Upper lobe of right lung (tissue), 1 donor: ENCODE measurements at regions not wholly inside any gene's neighbourhood (a gene's known extent, or its start where the extent isn't known, plus 50 kb on each side); places are given as distances from the start of the nearest gene placed in this dataset.

Experiments used
- ATAC-seq: fragments of 200-7000 bp; cut with Tn5 transposase; one replicate; pipeline ENCODE4 v1.9.1; 2020; ENCODE audit warnings: mild to moderate bottlenecking, moderate library complexity
- DNase-seq: peaks from one replicate; pipeline ENCODE4 v3.0.0-alpha.2; 2020
- H3K27ac ChIP-seq: fragments of 200-600 bp; one replicate; pipeline ENCODE4 v1.8.0; 2022
- H3K27me3 ChIP-seq: fragments of 200-600 bp; one replicate; pipeline ENCODE4 v1.8.0; 2022; ENCODE audit warnings: mild to moderate bottlenecking
- H3K36me3 ChIP-seq: fragments of 200-600 bp; one replicate; pipeline ENCODE4 v1.8.0; 2022
- H3K4me1 ChIP-seq: fragments of 200-600 bp; one replicate; pipeline ENCODE4 v1.8.0; 2022
- H3K4me3 ChIP-seq: fragments of 200-600 bp; one replicate; pipeline ENCODE4 v1.8.0; 2022; ENCODE audit warnings: mild to moderate bottlenecking
- H3K9me3 ChIP-seq: fragments of 200-600 bp; one replicate; pipeline ENCODE4 v1.8.0; 2022
- CTCF ChIP-seq: fragments of 200-600 bp; IDR thresholded peaks from one replicate; pipeline ENCODE4 v1.8.0; 2022; ENCODE audit warnings: antibody characterized with exemption
- intact Hi-C: fragments of 100-400 bp; cut with DNase I; formaldehyde crosslinking; loops from one replicate; pipeline ENCODE4 v1.11.0; 2022
- donor health status: DM: no; HTN: yes; CAD: no; lungs with severe emphysema.

GRCh38 chr21:26777166-26777565 is 68.0 kb downstream of the ADAMTS1 start:
- TF ChIP-seq CTCF: no peak
- H3K36me3 ChIP-seq: no peaks in the 10 kb centered on the region
- DNase-seq (no peak), ATAC-seq (no peak)
- H3K27me3 ChIP-seq: no peaks in the 10 kb centered on the region
- H3K4me1 ChIP-seq: no peaks in the 10 kb centered on the region
- H3K4me3 ChIP-seq: no peak overlapping the region
- no peaks in the 10 kb centered on the region for H3K9me3 ChIP-seq
- no peak overlapping the region for H3K27ac ChIP-seq
- intact Hi-C loops: loop anchor here (5.0 kb wide), 1 partner anchor 1860 kb away; no protein-coding TSS in a partner anchor

- H3K9me3 ChIP-seq: no peaks in the 10 kb centered on the region
- intact Hi-C loops: loop anchor here (5.0 kb wide), 1 partner anchor 1861 kb away; no protein-coding TSS in a partner anchor
- DNase-seq (no peak), ATAC-seq (no peak)
- H3K27ac ChIP-seq: no peak overlapping the region
- H3K27me3 ChIP-seq: no peaks in the 10 kb centered on the region
- H3K4me3 ChIP-seq: no peak overlapping the region
- TF ChIP-seq CTCF: no peak
- no peaks in the 10 kb centered on the region for H3K4me1 ChIP-seq
- no peaks in the 10 kb centered on the region for H3K36me3 ChIP-seq
Observed at GRCh38 chr21:26776310-26777021, 68.7 kb downstream of the ADAMTS1 start.

GRCh38 chr21:26773058-26773457 is 72.2 kb downstream of the ADAMTS1 start:
- no peaks in the 10 kb centered on the region for H3K9me3 ChIP-seq
- H3K4me3 ChIP-seq: no peak overlapping the region
- no peak for TF ChIP-seq CTCF
- no peaks in the 10 kb centered on the region for H3K27me3 ChIP-seq
- no peaks in the 10 kb centered on the region for H3K36me3 ChIP-seq
- intact Hi-C loops: no loop called here
- no peak for DNase-seq
- no peak overlapping the region for H3K27ac ChIP-seq
- no peak for ATAC-seq
- no peaks in the 10 kb centered on the region for H3K4me1 ChIP-seq

GRCh38 chr21:26769613-26770188 is 75.5 kb downstream of the ADAMTS1 start:
- ATAC-seq (no peak), DNase-seq (no peak)
- peak; percentile 69 for TF ChIP-seq CTCF
- intact Hi-C loops: no loop called here
- no peaks in the 10 kb centered on the region for H3K9me3 ChIP-seq
- H3K4me1 ChIP-seq: no peaks in the 10 kb centered on the region
- H3K27me3 ChIP-seq: no peaks in the 10 kb centered on the region
- H3K36me3 ChIP-seq: no peaks in the 10 kb centered on the region
- H3K27ac ChIP-seq: no peak overlapping the region
- H3K4me3 ChIP-seq: no peak overlapping the region

GRCh38 chr21:26766826-26767325 is 78.3 kb downstream of the ADAMTS1 start:
- intact Hi-C loops: no loop called here
- no peak for ATAC-seq

More at GRCh38 chr21:26766826-26767325, 78.3 kb downstream of the ADAMTS1 start:
- H3K36me3 ChIP-seq: no peaks in the 10 kb centered on the region
- H3K4me3 ChIP-seq: no peak overlapping the region
- H3K9me3 ChIP-seq: no peaks in the 10 kb centered on the region
- no peak for DNase-seq
- no peak overlapping the region for H3K27ac ChIP-seq
- TF ChIP-seq CTCF: no peak
- no peaks in the 10 kb centered on the region for H3K4me1 ChIP-seq
- no peaks in the 10 kb centered on the region for H3K27me3 ChIP-seq
